Body of pancreas (tissue), 4 donors: ENCODE measurements at regions not wholly inside any gene's neighbourhood (a gene's known extent, or its start where the extent isn't known, plus 50 kb on each side); places are given as distances from the start of the nearest gene placed in this dataset.

Experiments
- ATAC-seq: fragments of 150-250 bp; one replicate; pipeline ENCODE4 v1.9.1; 2016
- DNase-seq, 4 donors: peaks; one replicate each; pipeline ENCODE4 v3.0.0-alpha.2; 2019
- H3K27ac ChIP-seq, 4 donors: fragments of 200-600 bp; sonication (generic); 1 replicate in 3 of 4; 2 replicates in 1 of 4; pipeline versions ENCODE4 v1.5.1 to v1.6.1; 2016 to 2019; ENCODE audit warnings: mild to moderate bottlenecking in 1 of 4, mixed read lengths in 1 of 4, moderate library complexity in 1 of 4
- H3K27me3 ChIP-seq, 2 donors: fragments of 200-600 bp; sonication (generic); one replicate each; pipeline ENCODE4 v1.6.0; 2016; ENCODE audit warnings: mild to moderate bottlenecking in 1 of 2
- H3K36me3 ChIP-seq, 2 donors: fragments of 200-600 bp; sonication (generic); replicated peaks in 1 of 2; 2 replicates each; pipeline ENCODE4 v1.5.1; 2016; ENCODE audit warnings: low read depth in 2 of 2; ENCODE audit not compliant: insufficient read depth in 1 of 2
- H3K4me1 ChIP-seq: fragments of 200-600 bp; sonication (generic); one replicate; pipeline ENCODE4 v1.6.0; 2016
- H3K4me3 ChIP-seq, 2 donors: fragments of 200-600 bp; sonication (generic); 1 replicate in 1 of 2; 2 replicates in 1 of 2; pipeline ENCODE4 v1.5.1; 2016 to 2019
- H3K9me3 ChIP-seq, 3 donors: fragments of 200-600 bp; sonication (generic); 1 replicate in 2 of 3; 2 replicates in 1 of 3; pipeline ENCODE4 v1.5.1; 2016
- CTCF ChIP-seq, 7 experiments: fragments of 450-650 bp in 4 of 7; fragments of 200-600 bp in 3 of 7; sonication (generic) in 3 of 7; IDR thresholded peaks; one replicate each; pipeline ENCODE4 v1.5.1; 2016 to 2019; ENCODE audit warnings: antibody characterized with exemption in 7 of 7
- POLR2A ChIP-seq, 3 donors: fragments of 450-650 bp; IDR thresholded peaks; one replicate each; pipeline ENCODE4 v1.6.1; 2016; ENCODE audit warnings: antibody characterized with exemption in 3 of 3, mild to moderate bottlenecking in 2 of 3
- WGBS, 2 donors: methylation state at CpG; one replicate each; pipeline ENCODE4 v1.1.5; 2017; 5-methylcytosine and 5-hydroxymethylcytosine counted together
- intact Hi-C: fragments of 100-400 bp; cut with DNase I; formaldehyde crosslinking; loops from one replicate; pipeline ENCODE4 v1.15.1; 2023

GRCh38 chr4:54165438-54165837 lies 63.7 kb upstream of the PDGFRA start:
- peak in 1 of 4 donors; percentile 12 for DNase-seq
- no peak overlapping the region for H3K4me3 ChIP-seq
- ATAC-seq, result peak; percentile 78
- intact Hi-C loops, result no loop called here
- H3K4me1 ChIP-seq, result no peaks in the 10 kb centered on the region
- H3K27ac ChIP-seq, result no peak overlapping the region
- TF ChIP-seq POLR2A (IDR thresholded peaks at IDR 0.05), result no peak
- no peak for TF ChIP-seq CTCF (IDR thresholded peaks at IDR 0.05)
- no peaks in the 10 kb centered on the region for H3K27me3 ChIP-seq
- H3K36me3 ChIP-seq, result no peaks in the 10 kb centered on the region
- no peaks in the 10 kb centered on the region for H3K9me3 ChIP-seq

GRCh38 chr4:54167508-54167907 lies 61.6 kb upstream of the PDGFRA start:
- ATAC-seq, result no peak
- Histone ChIP-seq H3K27ac (no peak overlapping the region), H3K4me3 (no peak overlapping the region), H3K9me3 (no peaks in the 10 kb centered on the region), H3K36me3 (no peaks in the 10 kb centered on the region), H3K4me1 (no peaks in the 10 kb centered on the region), H3K27me3 (no peaks in the 10 kb centered on the region)
- no peak for DNase-seq
- no peak for TF ChIP-seq POLR2A (IDR thresholded peaks at IDR 0.05)
- no peak for TF ChIP-seq CTCF (IDR thresholded peaks at IDR 0.05)
- intact Hi-C loops, result no loop called here
- 60 to 80% methylated on average over 3 of the region's 3 CpGs for WGBS, 2 donors

- Histone ChIP-seq H3K27me3 (no peaks in the 10 kb centered on the region), H3K9me3 (no peaks in the 10 kb centered on the region), H3K4me3 (no peak overlapping the region), H3K27ac (no peak overlapping the region), H3K36me3 (no peaks in the 10 kb centered on the region), H3K4me1 (no peaks in the 10 kb centered on the region)
- intact Hi-C loops, result no loop called here
- 75 to 84% methylated on average over 2 of the region's 2 CpGs for WGBS, 2 donors
- TF ChIP-seq POLR2A (IDR thresholded peaks at IDR 0.05), result no peak
- TF ChIP-seq CTCF (IDR thresholded peaks at IDR 0.05), result no peak
- DNase-seq (no peak), ATAC-seq (no peak)
Measured at GRCh38 chr4:54169176-54169575, 59.9 kb upstream of the PDGFRA start.

- 67 to 69% methylated on average over 4 of the region's 4 CpGs for WGBS, 2 donors
- Histone ChIP-seq H3K27me3 (no peaks in the 10 kb centered on the region), H3K4me3 (no peak overlapping the region), H3K27ac (no peak overlapping the region), H3K36me3 (no peaks in the 10 kb centered on the region), H3K9me3 (no peaks in the 10 kb centered on the region), H3K4me1 (no peaks in the 10 kb centered on the region)
- TF ChIP-seq CTCF (IDR thresholded peaks at IDR 0.05) (no peak), POLR2A (IDR thresholded peaks at IDR 0.05) (no peak)
- ATAC-seq (no peak), DNase-seq (no peak)
- intact Hi-C loops, result no loop called here
Measured at GRCh38 chr4:54172156-54172555, 56.9 kb upstream of the PDGFRA start.

- no peak for DNase-seq
- H3K27ac ChIP-seq, result no peak overlapping the region
- WGBS, 2 donors, result 59 to 72% methylated on average over 4 of the region's 4 CpGs
- H3K4me3 ChIP-seq, result no peak overlapping the region
- no peak for TF ChIP-seq CTCF (IDR thresholded peaks at IDR 0.05)
- no peak for TF ChIP-seq POLR2A (IDR thresholded peaks at IDR 0.05)
- intact Hi-C loops, result no loop called here
- no peaks in the 10 kb centered on the region for H3K27me3 ChIP-seq
- H3K9me3 ChIP-seq, result no peaks in the 10 kb centered on the region
- H3K36me3 ChIP-seq, result no peaks in the 10 kb centered on the region
- H3K4me1 ChIP-seq, result no peaks in the 10 kb centered on the region
- ATAC-seq, result no peak
Measured at GRCh38 chr4:54173281-54173912, 55.7 kb upstream of the PDGFRA start.
